ENCODE measurements at regions not wholly inside any gene's neighbourhood (a gene's known extent, or its start where the extent isn't known, plus 50 kb on each side); places are given as distances from the start of the nearest gene placed in this dataset.

DNA sequence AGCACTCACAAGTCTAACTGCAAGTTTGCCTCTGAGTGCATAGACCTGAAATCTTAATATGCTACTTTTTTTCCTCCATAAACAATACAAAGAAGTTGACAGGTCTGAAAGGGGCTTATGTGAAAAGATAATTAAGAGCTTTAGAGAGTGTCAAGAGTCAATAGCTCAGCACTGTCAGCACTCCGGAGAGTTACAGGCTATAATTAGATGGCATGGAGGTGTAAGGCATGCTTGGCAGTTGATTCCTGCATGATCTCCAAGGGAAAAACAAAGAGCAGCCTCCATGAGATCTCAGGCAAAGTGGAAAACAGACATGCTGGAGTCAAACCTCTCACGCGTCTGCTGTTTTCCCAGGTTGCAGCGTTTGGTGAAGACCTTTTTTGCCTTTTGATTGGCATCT is 468.7 kb downstream of the TLE4 start:
- TF ChIP-seq, protein P1, sequence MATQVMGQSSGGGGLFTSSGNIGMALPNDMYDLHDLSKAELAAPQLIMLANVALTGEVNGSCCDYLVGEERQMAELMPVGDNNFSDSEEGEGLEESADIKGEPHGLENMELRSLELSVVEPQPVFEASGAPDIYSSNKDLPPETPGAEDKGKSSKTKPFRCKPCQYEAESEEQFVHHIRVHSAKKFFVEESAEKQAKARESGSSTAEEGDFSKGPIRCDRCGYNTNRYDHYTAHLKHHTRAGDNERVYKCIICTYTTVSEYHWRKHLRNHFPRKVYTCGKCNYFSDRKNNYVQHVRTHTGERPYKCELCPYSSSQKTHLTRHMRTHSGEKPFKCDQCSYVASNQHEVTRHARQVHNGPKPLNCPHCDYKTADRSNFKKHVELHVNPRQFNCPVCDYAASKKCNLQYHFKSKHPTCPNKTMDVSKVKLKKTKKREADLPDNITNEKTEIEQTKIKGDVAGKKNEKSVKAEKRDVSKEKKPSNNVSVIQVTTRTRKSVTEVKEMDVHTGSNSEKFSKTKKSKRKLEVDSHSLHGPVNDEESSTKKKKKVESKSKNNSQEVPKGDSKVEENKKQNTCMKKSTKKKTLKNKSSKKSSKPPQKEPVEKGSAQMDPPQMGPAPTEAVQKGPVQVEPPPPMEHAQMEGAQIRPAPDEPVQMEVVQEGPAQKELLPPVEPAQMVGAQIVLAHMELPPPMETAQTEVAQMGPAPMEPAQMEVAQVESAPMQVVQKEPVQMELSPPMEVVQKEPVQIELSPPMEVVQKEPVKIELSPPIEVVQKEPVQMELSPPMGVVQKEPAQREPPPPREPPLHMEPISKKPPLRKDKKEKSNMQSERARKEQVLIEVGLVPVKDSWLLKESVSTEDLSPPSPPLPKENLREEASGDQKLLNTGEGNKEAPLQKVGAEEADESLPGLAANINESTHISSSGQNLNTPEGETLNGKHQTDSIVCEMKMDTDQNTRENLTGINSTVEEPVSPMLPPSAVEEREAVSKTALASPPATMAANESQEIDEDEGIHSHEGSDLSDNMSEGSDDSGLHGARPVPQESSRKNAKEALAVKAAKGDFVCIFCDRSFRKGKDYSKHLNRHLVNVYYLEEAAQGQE (IDR thresholded peaks at IDR 0.05; ENCODE audit: insufficient read depth in 1 of 2, low read depth in 2 of 2, low read length in 2 of 2) = no peak
- TF ChIP-seq TAF1 (IDR thresholded peaks at IDR 0.05; ENCODE audit: borderline replicate concordance, insufficient read depth, low read length) = no peak
